HEK293 (cell line): ENCODE measurements at regions not wholly inside any gene's neighbourhood (a gene's known extent, or its start where the extent isn't known, plus 50 kb on each side); places are given as distances from the start of the nearest gene placed in this dataset.

Experiments used
- CTCF ChIA-PET: fragments of 350-600 bp; formaldehyde crosslinking; extraction: SDS; loops from one replicate; lab custom pipeline; 2021; ENCODE audit warnings: antibody characterized with exemption; lab: Yijun Ruan, JAX
- POLR2A ChIA-PET: fragments of 300-600 bp; formaldehyde crosslinking; extraction: SDS; loops from one replicate; lab custom pipeline; 2020; ENCODE audit warnings: antibody characterized with exemption, inconsistent platforms; lab: Yijun Ruan, JAX
- H3K27ac ChIP-seq: fragments of 200-500 bp; sonication (Bioruptor generic); 2 replicates; pipeline ENCODE4 v1.5.1; 2014; ENCODE audit warnings: low read depth, low read length, control low read depth, inconsistent platforms; ENCODE audit errors: extremely low read depth
- H3K36me3 ChIP-seq, 2 experiments: fragments of 200-500 bp in 1 of 2; sonication (Bioruptor generic) in 1 of 2; 1 replicate in 1 of 2; 2 replicates in 1 of 2; pipeline ENCODE4 v1.5.1; 2014 to 2017; ENCODE audit warnings: inconsistent platforms in 2 of 2, low read length in 2 of 2; ENCODE audit not compliant: control insufficient read depth in 2 of 2, insufficient read depth in 1 of 2
- H3K4me1 ChIP-seq: fragments of 200-500 bp; sonication (Bioruptor generic); 2 replicates; pipeline ENCODE4 v1.5.1; 2014; ENCODE audit warnings: mild to moderate bottlenecking, low read length, inconsistent platforms; ENCODE audit not compliant: control insufficient read depth, insufficient read depth
- H3K4me3 ChIP-seq: 2 replicates; pipeline ENCODE4 v1.5.1; 2011; ENCODE audit warnings: low read depth, mild to moderate bottlenecking, control low read depth, low read length, moderate library complexity
- H3K9me3 ChIP-seq: fragments of 200-500 bp; sonication (Bioruptor generic); 2 replicates; pipeline ENCODE4 v1.5.1; 2014; ENCODE audit warnings: low read depth, low read length, inconsistent platforms; ENCODE audit not compliant: control insufficient read depth, insufficient read depth
- KLF7 ChIP-seq: fragments of 450-650 bp; formaldehyde crosslinking; IDR thresholded peaks from 2 replicates; pipeline ENCODE4 v1.5.1; 2016; ENCODE audit warnings: missing biosample characterization, missing genetic modification characterization, borderline replicate concordance
- RBAK ChIP-seq: fragments of 450-650 bp; formaldehyde crosslinking; IDR thresholded peaks from 2 replicates; pipeline ENCODE4 v1.5.1; 2016; ENCODE audit warnings: missing biosample characterization, missing genetic modification characterization
- SCRT2 ChIP-seq: fragments of 450-650 bp; formaldehyde crosslinking; IDR thresholded peaks from 2 replicates; pipeline ENCODE4 v1.5.1; 2016; ENCODE audit warnings: missing biosample characterization, missing genetic modification characterization
- TRIM28 ChIP-seq: IDR thresholded peaks from 2 replicates; pipeline ENCODE4 v1.6.1; 2011; ENCODE audit warnings: low read length, control low read depth, borderline replicate concordance
- ZBTB17 ChIP-seq: fragments of 450-650 bp; formaldehyde crosslinking; IDR thresholded peaks from 2 replicates; pipeline ENCODE4 v1.5.1; 2016; ENCODE audit warnings: missing biosample characterization, missing genetic modification characterization
- ZFP69B ChIP-seq: fragments of 450-650 bp; formaldehyde crosslinking; IDR thresholded peaks from 2 replicates; pipeline ENCODE4 v1.5.1; 2016; ENCODE audit warnings: missing biosample characterization, missing genetic modification characterization
- ZNF155 ChIP-seq: fragments of 450-650 bp; formaldehyde crosslinking; IDR thresholded peaks from 2 replicates; pipeline ENCODE4 v1.5.1; 2016; ENCODE audit warnings: missing biosample characterization, missing genetic modification characterization
- ZNF169 ChIP-seq: fragments of 450-650 bp; formaldehyde crosslinking; IDR thresholded peaks from 2 replicates; pipeline ENCODE4 v1.5.1; 2016; ENCODE audit warnings: missing biosample characterization, missing genetic modification characterization
- ZNF175 ChIP-seq: fragments of 450-650 bp; formaldehyde crosslinking; IDR thresholded peaks from 2 replicates; pipeline ENCODE4 v1.5.1; 2016; ENCODE audit warnings: missing biosample characterization, missing genetic modification characterization
- ZNF184 ChIP-seq: fragments of 450-650 bp; IDR thresholded peaks from 2 replicates; pipeline ENCODE4 v1.5.1; 2018; ENCODE audit warnings: missing biosample characterization, mild to moderate bottlenecking, missing genetic modification characterization
- ZNF248 ChIP-seq: fragments of 450-650 bp; formaldehyde crosslinking; IDR thresholded peaks from 2 replicates; pipeline ENCODE4 v1.5.1; 2017; ENCODE audit warnings: missing biosample characterization, missing genetic modification characterization
- ZNF311 ChIP-seq: fragments of 450-650 bp; formaldehyde crosslinking; IDR thresholded peaks from 2 replicates; pipeline ENCODE4 v1.5.1; 2017; ENCODE audit warnings: missing biosample characterization, missing genetic modification characterization, borderline replicate concordance
- ZNF404 ChIP-seq: fragments of 450-650 bp; formaldehyde crosslinking; IDR thresholded peaks from 2 replicates; pipeline ENCODE4 v1.5.1; 2017; ENCODE audit warnings: missing biosample characterization, missing genetic modification characterization
- ZNF423 ChIP-seq: fragments of 450-650 bp; formaldehyde crosslinking; IDR thresholded peaks from 2 replicates; pipeline ENCODE4 v1.5.1; 2016; ENCODE audit warnings: missing biosample characterization, missing genetic modification characterization
- ZNF530 ChIP-seq: fragments of 450-650 bp; formaldehyde crosslinking; IDR thresholded peaks from 2 replicates; pipeline ENCODE4 v1.5.1; 2016; ENCODE audit warnings: low read depth, missing biosample characterization, missing genetic modification characterization
- ZNF610 ChIP-seq: fragments of 450-650 bp; formaldehyde crosslinking; IDR thresholded peaks from 2 replicates; pipeline ENCODE4 v1.5.1; 2016; ENCODE audit warnings: missing biosample characterization, missing genetic modification characterization, borderline replicate concordance
- ZNF629 ChIP-seq: fragments of 450-650 bp; formaldehyde crosslinking; IDR thresholded peaks from 2 replicates; pipeline ENCODE4 v1.5.1; 2017; ENCODE audit warnings: missing biosample characterization, missing genetic modification characterization
- ZNF837 ChIP-seq: fragments of 450-650 bp; formaldehyde crosslinking; IDR thresholded peaks from 2 replicates; pipeline ENCODE4 v1.5.1; 2016; ENCODE audit warnings: missing biosample characterization, missing genetic modification characterization
- TF ChIP-seq, protein P1 (sequence below): fragments of 450-650 bp; formaldehyde crosslinking; IDR thresholded peaks from 2 replicates; pipeline ENCODE4 v1.5.1; 2017; ENCODE audit warnings: missing biosample characterization, missing genetic modification characterization
- TF ChIP-seq, protein P2 (sequence below): fragments of 450-650 bp; formaldehyde crosslinking; IDR thresholded peaks from 2 replicates; pipeline ENCODE4 v1.5.1; 2016; ENCODE audit warnings: missing biosample characterization, missing genetic modification characterization
- TF ChIP-seq, protein P3 (sequence below): fragments of 450-650 bp; formaldehyde crosslinking; IDR thresholded peaks from 2 replicates; pipeline ENCODE4 v1.5.1; 2016; ENCODE audit warnings: missing biosample characterization, missing genetic modification characterization, low read depth
- TF ChIP-seq, protein P4 (sequence below): fragments of 450-650 bp; formaldehyde crosslinking; optimal IDR thresholded peaks from 2 replicates; pipeline ENCODE3; 2016; ENCODE audit warnings: missing biosample characterization, mild to moderate bottlenecking, missing genetic modification characterization

DNA sequence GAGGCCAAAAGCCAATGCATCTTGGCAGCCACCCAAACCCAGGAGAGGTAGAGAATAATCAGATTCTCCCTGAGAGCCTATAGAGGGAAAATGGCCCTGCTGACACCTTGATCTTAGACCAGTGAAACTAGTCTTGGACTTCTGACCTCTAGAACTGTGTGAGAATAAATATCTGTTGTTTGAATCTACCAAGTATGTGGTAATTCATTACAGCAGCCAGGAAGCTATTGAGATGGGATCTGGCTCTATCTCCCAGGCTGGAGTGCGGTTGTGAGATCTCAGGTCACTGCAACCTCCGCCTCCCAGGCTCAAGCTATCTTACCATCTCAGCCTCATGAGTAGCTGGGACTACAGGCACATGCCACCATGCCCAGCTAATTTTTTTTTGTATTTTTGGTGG, 567.2 kb downstream of the MBD2 start:
- Histone ChIP-seq H3K9me3 (no peaks in the 10 kb centered on the region), H3K4me1 (no peaks in the 10 kb centered on the region), H3K4me3 (no peak overlapping the region), H3K27ac (no peak overlapping the region), H3K36me3 (no peaks in the 10 kb centered on the region)
- POLR2A ChIA-PET: no interaction called here
- CTCF ChIA-PET: no interaction called here
- TF ChIP-seq ZNF184 (tag by site-specific recombination): no peak
- no peak for TF ChIP-seq ZNF629 (tag by site-specific recombination)

DNA sequence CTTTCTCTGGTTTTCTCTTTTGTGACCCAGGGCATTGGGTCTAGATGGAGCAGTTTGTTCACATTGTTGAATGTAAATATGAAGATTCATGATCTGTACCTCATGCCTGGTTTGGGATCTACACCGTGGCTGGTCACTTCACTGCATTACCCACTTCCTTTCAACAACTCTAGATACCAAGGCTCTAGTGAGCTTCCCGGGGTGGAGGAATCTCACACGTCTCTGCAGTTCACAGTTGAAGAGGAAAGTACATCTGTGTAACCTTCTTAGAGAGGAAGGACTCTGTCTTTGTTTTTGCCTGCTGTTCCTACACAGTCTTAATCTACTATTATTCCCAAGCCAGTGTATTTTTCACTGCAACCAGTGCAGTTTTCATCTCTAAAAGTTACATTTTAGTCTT, 574.8 kb downstream of the MBD2 start:
- ChIA-PET POLR2A (no interaction called here), CTCF (no interaction called here)
- TF ChIP-seq ZNF311 (tag by site-specific recombination): no peak
- TF ChIP-seq TRIM28: no peak
- TF ChIP-seq ZNF837 (tag by site-specific recombination): no peak
- no peak for TF ChIP-seq KLF7 (tag by site-specific recombination)
- no peak for TF ChIP-seq ZNF248
- TF ChIP-seq RBAK (tag by site-specific recombination): no peak
- TF ChIP-seq, protein P1, sequence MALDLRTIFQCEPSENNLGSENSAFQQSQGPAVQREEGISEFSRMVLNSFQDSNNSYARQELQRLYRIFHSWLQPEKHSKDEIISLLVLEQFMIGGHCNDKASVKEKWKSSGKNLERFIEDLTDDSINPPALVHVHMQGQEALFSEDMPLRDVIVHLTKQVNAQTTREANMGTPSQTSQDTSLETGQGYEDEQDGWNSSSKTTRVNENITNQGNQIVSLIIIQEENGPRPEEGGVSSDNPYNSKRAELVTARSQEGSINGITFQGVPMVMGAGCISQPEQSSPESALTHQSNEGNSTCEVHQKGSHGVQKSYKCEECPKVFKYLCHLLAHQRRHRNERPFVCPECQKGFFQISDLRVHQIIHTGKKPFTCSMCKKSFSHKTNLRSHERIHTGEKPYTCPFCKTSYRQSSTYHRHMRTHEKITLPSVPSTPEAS (tag by site-specific recombination): no peak
- no peak for TF ChIP-seq ZNF404
- TF ChIP-seq, protein P2, sequence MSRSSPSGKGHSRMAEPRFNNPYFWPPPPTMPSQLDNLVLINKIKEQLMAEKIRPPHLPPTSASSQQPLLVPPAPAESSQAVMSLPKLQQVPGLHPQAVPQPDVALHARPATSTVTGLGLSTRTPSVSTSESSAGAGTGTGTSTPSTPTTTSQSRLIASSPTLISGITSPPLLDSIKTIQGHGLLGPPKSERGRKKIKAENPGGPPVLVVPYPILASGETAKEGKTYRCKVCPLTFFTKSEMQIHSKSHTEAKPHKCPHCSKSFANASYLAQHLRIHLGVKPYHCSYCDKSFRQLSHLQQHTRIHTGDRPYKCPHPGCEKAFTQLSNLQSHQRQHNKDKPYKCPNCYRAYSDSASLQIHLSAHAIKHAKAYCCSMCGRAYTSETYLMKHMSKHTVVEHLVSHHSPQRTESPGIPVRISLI (tag by site-specific recombination): no peak
- no peak for TF ChIP-seq ZNF169 (tag by site-specific recombination)
- TF ChIP-seq ZNF175 (tag by site-specific recombination): no peak
- TF ChIP-seq ZNF530: no peak
- TF ChIP-seq ZFP69B (tag by site-specific recombination): no peak
- TF ChIP-seq ZNF423 (tag by site-specific recombination): no peak
- no peak for TF ChIP-seq ZBTB17 (tag by site-specific recombination)
- TF ChIP-seq ZNF155 (tag by site-specific recombination): no peak
- TF ChIP-seq ZNF610 (tag by site-specific recombination): no peak
- TF ChIP-seq, protein P3, sequence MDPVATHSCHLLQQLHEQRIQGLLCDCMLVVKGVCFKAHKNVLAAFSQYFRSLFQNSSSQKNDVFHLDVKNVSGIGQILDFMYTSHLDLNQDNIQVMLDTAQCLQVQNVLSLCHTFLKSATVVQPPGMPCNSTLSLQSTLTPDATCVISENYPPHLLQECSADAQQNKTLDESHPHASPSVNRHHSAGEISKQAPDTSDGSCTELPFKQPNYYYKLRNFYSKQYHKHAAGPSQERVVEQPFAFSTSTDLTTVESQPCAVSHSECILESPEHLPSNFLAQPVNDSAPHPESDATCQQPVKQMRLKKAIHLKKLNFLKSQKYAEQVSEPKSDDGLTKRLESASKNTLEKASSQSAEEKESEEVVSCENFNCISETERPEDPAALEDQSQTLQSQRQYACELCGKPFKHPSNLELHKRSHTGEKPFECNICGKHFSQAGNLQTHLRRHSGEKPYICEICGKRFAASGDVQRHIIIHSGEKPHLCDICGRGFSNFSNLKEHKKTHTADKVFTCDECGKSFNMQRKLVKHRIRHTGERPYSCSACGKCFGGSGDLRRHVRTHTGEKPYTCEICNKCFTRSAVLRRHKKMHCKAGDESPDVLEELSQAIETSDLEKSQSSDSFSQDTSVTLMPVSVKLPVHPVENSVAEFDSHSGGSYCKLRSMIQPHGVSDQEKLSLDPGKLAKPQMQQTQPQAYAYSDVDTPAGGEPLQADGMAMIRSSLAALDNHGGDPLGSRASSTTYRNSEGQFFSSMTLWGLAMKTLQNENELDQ (tag by site-specific recombination): no peak
- TF ChIP-seq, protein P4, sequence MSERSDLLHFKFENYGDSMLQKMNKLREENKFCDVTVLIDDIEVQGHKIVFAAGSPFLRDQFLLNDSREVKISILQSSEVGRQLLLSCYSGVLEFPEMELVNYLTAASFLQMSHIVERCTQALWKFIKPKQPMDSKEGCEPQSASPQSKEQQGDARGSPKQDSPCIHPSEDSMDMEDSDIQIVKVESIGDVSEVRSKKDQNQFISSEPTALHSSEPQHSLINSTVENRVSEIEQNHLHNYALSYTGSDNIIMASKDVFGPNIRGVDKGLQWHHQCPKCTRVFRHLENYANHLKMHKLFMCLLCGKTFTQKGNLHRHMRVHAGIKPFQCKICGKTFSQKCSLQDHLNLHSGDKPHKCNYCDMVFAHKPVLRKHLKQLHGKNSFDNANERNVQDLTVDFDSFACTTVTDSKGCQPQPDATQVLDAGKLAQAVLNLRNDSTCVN (tag by site-specific recombination): no peak
- TF ChIP-seq SCRT2 (tag by site-specific recombination): no peak
- H3K27ac ChIP-seq: no peak overlapping the region
- no peak overlapping the region for H3K4me3 ChIP-seq
- no peaks in the 10 kb centered on the region for H3K4me1 ChIP-seq
- H3K36me3 ChIP-seq: no peaks in the 10 kb centered on the region
- H3K9me3 ChIP-seq: no peaks in the 10 kb centered on the region
